ENCODE measurements at regions not wholly inside any gene's neighbourhood (a gene's known extent, or its start where the extent isn't known, plus 50 kb on each side); places are given as distances from the start of the nearest gene placed in this dataset.

- no peak for DNase-seq
- ChIA-PET POLR2A (no interaction called here), CTCF (no interaction called here)
- Mint-ChIP-seq H3K9me3 (peaks cover 15% of the 10 kb centered on the region), H3K4me3 (no peak overlapping the region), H3K4me1 (no peaks in the 10 kb centered on the region), H3K36me3 (ENCODE audit: low read depth) (no peaks in the 10 kb centered on the region), H3K27me3 (no peaks in the 10 kb centered on the region), H3K27ac (no peak overlapping the region)
These were observed 178.6 kb upstream of the GALNT17 start for GRCh38 chr7:70953331-70953741.

DNA sequence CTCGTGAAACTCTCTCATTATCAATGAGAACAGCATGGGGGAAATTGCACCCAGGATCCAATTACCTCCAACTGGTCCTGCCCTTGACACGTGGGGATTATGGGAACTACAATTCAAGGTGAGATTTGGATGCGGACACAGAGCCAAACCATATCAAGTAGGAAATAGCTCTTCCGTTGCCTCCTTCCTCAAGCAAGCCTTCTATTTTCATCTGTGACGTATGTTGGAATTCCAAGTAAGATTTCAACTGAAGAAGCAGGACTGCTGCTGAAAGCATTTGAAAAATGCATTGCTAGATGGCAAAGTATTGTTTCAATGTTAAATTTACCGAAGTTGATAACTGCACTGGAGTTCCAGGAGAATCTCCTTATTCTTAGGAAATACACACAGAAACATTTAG lies 178.1 kb upstream of the GALNT17 start:
- ChIA-PET POLR2A (no interaction called here), CTCF (no interaction called here)
- no peak overlapping the region for H3K4me3 Mint-ChIP-seq
- H3K27me3 Mint-ChIP-seq, result no peaks in the 10 kb centered on the region
- DNase-seq, result no peak
- H3K4me1 Mint-ChIP-seq, result no peaks in the 10 kb centered on the region
- H3K36me3 Mint-ChIP-seq (ENCODE audit: low read depth), result no peaks in the 10 kb centered on the region
- no peak overlapping the region for H3K27ac Mint-ChIP-seq
- H3K9me3 Mint-ChIP-seq, result peaks cover 12% of the 10 kb centered on the region

DNA sequence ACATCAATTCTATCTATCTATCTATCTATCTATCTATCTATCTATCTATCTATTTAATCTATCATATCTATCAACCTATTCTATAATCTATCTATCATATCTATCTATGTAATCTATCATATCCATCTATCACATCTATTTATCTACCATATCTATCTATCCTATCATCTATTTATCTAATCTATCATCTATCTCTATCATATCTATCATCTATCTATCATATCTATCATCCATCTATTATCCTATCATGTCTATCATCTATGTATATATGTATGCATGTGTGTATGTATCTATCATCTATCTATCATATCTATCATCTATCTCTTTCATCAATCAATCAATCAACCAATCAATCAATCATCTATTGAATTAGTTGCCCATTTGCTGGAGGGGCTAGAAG lies 159.3 kb upstream of the GALNT17 start:
- ChIA-PET POLR2A (no interaction called here), CTCF (no interaction called here)
- H3K4me3 Mint-ChIP-seq, result no peak overlapping the region
- H3K27ac Mint-ChIP-seq, result no peak overlapping the region
- no peaks in the 10 kb centered on the region for H3K36me3 Mint-ChIP-seq (ENCODE audit: low read depth)
- no peak for DNase-seq
- H3K9me3 Mint-ChIP-seq, result peaks cover 24% of the 10 kb centered on the region
- no peaks in the 10 kb centered on the region for H3K27me3 Mint-ChIP-seq
- no peaks in the 10 kb centered on the region for H3K4me1 Mint-ChIP-seq

- Mint-ChIP-seq H3K27me3 (no peaks in the 10 kb centered on the region), H3K9me3 (peaks cover 17% of the 10 kb centered on the region), H3K4me3 (no peak overlapping the region), H3K27ac (no peak overlapping the region), H3K4me1 (no peaks in the 10 kb centered on the region), H3K36me3 (ENCODE audit: low read depth) (no peaks in the 10 kb centered on the region)
- DNase-seq, result no peak
- POLR2A ChIA-PET, result no interaction called here
- CTCF ChIA-PET, result no interaction called here
These were observed 156.2 kb upstream of the GALNT17 start for GRCh38 chr7:70975754-70976153.

GRCh38 chr7:70986297-70986696 lies 145.6 kb upstream of the GALNT17 start:
- ChIA-PET POLR2A (no interaction called here), CTCF (no interaction called here)
- Mint-ChIP-seq H3K27me3 (no peaks in the 10 kb centered on the region), H3K4me3 (no peak overlapping the region), H3K36me3 (ENCODE audit: low read depth) (no peaks in the 10 kb centered on the region), H3K27ac (no peak overlapping the region), H3K9me3 (peaks cover 3% of the 10 kb centered on the region), H3K4me1 (no peaks in the 10 kb centered on the region)
- DNase-seq, result no peak

GRCh38 chr7:70994176-70994575 lies 137.8 kb upstream of the GALNT17 start:
- Mint-ChIP-seq H3K4me3 (no peak overlapping the region), H3K4me1 (no peaks in the 10 kb centered on the region), H3K9me3 (peaks cover 12% of the 10 kb centered on the region), H3K36me3 (ENCODE audit: low read depth) (no peaks in the 10 kb centered on the region), H3K27ac (no peak overlapping the region), H3K27me3 (no peaks in the 10 kb centered on the region)
- DNase-seq, result no peak
- ChIA-PET CTCF (no interaction called here), POLR2A (no interaction called here)

GRCh38 chr7:70997261-70997660 lies 134.7 kb upstream of the GALNT17 start:
- H3K36me3 Mint-ChIP-seq (ENCODE audit: low read depth), result no peaks in the 10 kb centered on the region
- peaks cover 10% of the 10 kb centered on the region for H3K9me3 Mint-ChIP-seq
- no peaks in the 10 kb centered on the region for H3K4me1 Mint-ChIP-seq
- no peak for DNase-seq
- no peak overlapping the region for H3K27ac Mint-ChIP-seq
- POLR2A ChIA-PET, result no interaction called here
- no peaks in the 10 kb centered on the region for H3K27me3 Mint-ChIP-seq
- CTCF ChIA-PET, result no interaction called here
- H3K4me3 Mint-ChIP-seq, result no peak overlapping the region

GRCh38 chr7:71005109-71005508 lies 126.8 kb upstream of the GALNT17 start:
- H3K9me3 Mint-ChIP-seq, result peaks cover 8% of the 10 kb centered on the region
- DNase-seq, result no peak
- H3K27ac Mint-ChIP-seq, result no peak overlapping the region
- H3K27me3 Mint-ChIP-seq, result no peaks in the 10 kb centered on the region
- ChIA-PET CTCF (no interaction called here), POLR2A (no interaction called here)
- no peaks in the 10 kb centered on the region for H3K4me1 Mint-ChIP-seq
- no peaks in the 10 kb centered on the region for H3K36me3 Mint-ChIP-seq (ENCODE audit: low read depth)
- no peak overlapping the region for H3K4me3 Mint-ChIP-seq

- H3K9me3 Mint-ChIP-seq, result peaks cover 12% of the 10 kb centered on the region
- H3K36me3 Mint-ChIP-seq (ENCODE audit: low read depth), result no peaks in the 10 kb centered on the region
- DNase-seq, result no peak
- H3K27ac Mint-ChIP-seq, result no peak overlapping the region
- H3K27me3 Mint-ChIP-seq, result no peaks in the 10 kb centered on the region
- CTCF ChIA-PET, result no interaction called here
- POLR2A ChIA-PET, result no interaction called here
- H3K4me1 Mint-ChIP-seq, result no peaks in the 10 kb centered on the region
- no peak overlapping the region for H3K4me3 Mint-ChIP-seq
These were observed 122.3 kb upstream of the GALNT17 start for GRCh38 chr7:71009636-71010035.

DNA sequence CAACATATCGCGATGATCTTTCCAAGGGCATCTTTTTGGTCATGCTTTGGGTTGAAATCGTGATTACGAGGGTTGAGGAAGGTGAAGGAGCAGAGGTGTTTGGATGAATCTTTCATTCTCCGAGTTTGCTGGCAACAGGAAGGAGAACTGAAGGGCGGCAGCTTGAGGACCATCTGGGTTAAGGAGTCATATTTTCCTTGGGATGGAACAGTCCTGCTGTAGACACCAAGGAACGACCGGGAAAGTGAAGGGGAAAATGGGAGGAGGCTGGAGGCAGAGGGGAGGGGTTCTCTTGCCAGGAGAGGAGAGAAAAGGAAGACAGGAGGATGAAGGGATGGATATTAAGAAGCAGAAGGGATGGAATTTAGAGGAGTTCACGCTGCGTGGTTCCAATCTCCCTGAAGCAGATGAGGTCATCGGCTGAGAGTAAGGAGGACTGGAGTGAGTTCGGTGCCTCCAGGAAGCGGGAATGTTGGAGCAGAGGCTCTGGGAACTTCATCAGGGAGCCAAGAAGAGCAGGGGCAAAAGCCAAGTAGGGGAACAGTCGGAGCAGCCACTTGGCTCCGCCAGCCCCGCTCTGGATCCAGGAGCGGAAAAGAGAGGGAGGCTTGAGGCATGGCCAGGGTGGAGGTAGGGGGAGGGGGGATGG lies 116.6 kb upstream of the GALNT17 start:
- peaks cover 15% of the 10 kb centered on the region for H3K9me3 Mint-ChIP-seq
- no peak overlapping the region for H3K4me3 Mint-ChIP-seq
- H3K4me1 Mint-ChIP-seq, result no peaks in the 10 kb centered on the region
- CTCF ChIA-PET, result no interaction called here
- DNase-seq, result no peak
- H3K36me3 Mint-ChIP-seq (ENCODE audit: low read depth), result no peaks in the 10 kb centered on the region
- no peaks in the 10 kb centered on the region for H3K27me3 Mint-ChIP-seq
- H3K27ac Mint-ChIP-seq, result no peak overlapping the region
- POLR2A ChIA-PET, result no interaction called here

DNA sequence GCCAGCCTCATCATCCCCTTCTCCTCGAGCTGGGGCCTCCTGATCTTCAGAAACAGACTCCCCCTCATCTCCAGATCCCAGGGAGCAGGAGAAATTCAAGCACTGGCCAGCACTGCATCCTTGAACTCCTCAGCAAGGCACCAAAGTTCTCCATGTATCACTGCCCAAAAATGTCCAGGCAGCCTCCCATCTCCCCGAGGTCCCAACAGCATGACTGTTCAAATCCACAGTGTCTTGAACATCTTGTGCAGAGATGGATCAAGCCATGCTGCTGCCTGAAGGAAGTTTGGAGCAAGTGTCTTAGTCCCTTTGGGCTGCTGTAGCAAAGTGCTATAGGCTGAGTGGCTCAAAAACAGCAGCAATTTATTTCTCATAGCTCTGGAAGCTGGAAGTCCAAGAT lies 115.5 kb upstream of the GALNT17 start:
- no peak overlapping the region for H3K27ac Mint-ChIP-seq
- no peak for DNase-seq
- H3K36me3 Mint-ChIP-seq (ENCODE audit: low read depth), result no peaks in the 10 kb centered on the region
- no peaks in the 10 kb centered on the region for H3K4me1 Mint-ChIP-seq
- H3K4me3 Mint-ChIP-seq, result no peak overlapping the region
- no peaks in the 10 kb centered on the region for H3K27me3 Mint-ChIP-seq
- ChIA-PET POLR2A (no interaction called here), CTCF (no interaction called here)
- H3K9me3 Mint-ChIP-seq, result peaks cover 14% of the 10 kb centered on the region

DNA sequence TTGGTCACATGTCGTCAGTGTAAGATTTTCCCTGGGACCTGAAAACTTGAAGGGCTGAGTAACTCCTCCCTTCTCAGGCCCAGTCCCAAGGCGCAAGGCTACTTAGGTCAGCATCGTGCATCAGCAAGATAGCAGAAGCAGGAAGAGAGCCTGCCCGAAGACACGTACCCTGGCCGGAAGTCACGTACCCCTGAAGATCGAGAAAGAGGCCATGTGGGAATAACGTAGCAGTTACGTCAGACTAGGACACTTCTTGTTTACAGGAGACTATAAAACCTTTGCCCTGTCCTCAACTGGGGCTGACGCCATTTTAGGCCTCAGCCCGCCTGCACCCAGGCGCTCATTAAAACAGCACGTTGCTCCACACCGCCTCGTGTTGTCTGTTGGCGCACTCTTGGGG lies 114.3 kb upstream of the GALNT17 start:
- H3K9me3 Mint-ChIP-seq, result peaks cover 16% of the 10 kb centered on the region
- POLR2A ChIA-PET, result no interaction called here
- no peaks in the 10 kb centered on the region for H3K36me3 Mint-ChIP-seq (ENCODE audit: low read depth)
- H3K27me3 Mint-ChIP-seq, result no peaks in the 10 kb centered on the region
- H3K27ac Mint-ChIP-seq, result no peak overlapping the region
- CTCF ChIA-PET, result no interaction called here
- DNase-seq, result no peak
- H3K4me1 Mint-ChIP-seq, result no peaks in the 10 kb centered on the region
- no peak overlapping the region for H3K4me3 Mint-ChIP-seq

- Mint-ChIP-seq H3K9me3 (peaks cover 18% of the 10 kb centered on the region), H3K4me3 (no peak overlapping the region), H3K27me3 (no peaks in the 10 kb centered on the region), H3K36me3 (ENCODE audit: low read depth) (no peaks in the 10 kb centered on the region), H3K27ac (no peak overlapping the region), H3K4me1 (no peaks in the 10 kb centered on the region)
- ChIA-PET CTCF (no interaction called here), POLR2A (no interaction called here)
- no peak for DNase-seq
These were observed 112.2 kb upstream of the GALNT17 start for GRCh38 chr7:71019706-71020105.

- Mint-ChIP-seq H3K27ac (no peak overlapping the region), H3K4me1 (no peaks in the 10 kb centered on the region), H3K4me3 (no peak overlapping the region), H3K9me3 (peaks cover 15% of the 10 kb centered on the region), H3K27me3 (no peaks in the 10 kb centered on the region), H3K36me3 (ENCODE audit: low read depth) (no peaks in the 10 kb centered on the region)
- no peak for DNase-seq
- ChIA-PET POLR2A (no interaction called here), CTCF (no interaction called here)
These were observed 110.8 kb upstream of the GALNT17 start for GRCh38 chr7:71021131-71021530.

DNA sequence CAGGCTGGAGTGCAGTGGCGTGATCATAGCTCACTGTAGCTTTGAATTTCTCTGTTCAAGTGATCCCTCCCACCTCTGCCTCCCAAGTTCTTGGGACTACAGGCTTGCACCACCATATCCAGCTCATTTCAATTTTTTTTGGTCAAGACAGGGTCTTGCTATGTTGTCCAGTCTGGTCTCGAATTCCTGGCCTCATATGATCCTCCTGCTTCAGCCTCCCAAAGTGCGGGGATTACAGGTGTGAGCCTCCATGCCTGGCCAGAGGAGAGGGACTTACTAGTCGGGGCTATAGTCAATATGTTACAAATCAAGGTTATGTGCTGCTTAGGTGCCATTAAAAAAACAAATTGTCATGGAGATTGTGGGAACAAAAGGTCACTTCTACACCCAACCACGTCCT lies 105.3 kb upstream of the GALNT17 start:
- H3K27me3 Mint-ChIP-seq, result no peaks in the 10 kb centered on the region
- DNase-seq, result no peak
- H3K9me3 Mint-ChIP-seq, result peaks cover 15% of the 10 kb centered on the region
- CTCF ChIA-PET, result no interaction called here
- H3K36me3 Mint-ChIP-seq (ENCODE audit: low read depth), result no peaks in the 10 kb centered on the region
- POLR2A ChIA-PET, result no interaction called here
- no peaks in the 10 kb centered on the region for H3K4me1 Mint-ChIP-seq
- no peak overlapping the region for H3K4me3 Mint-ChIP-seq
- no peak overlapping the region for H3K27ac Mint-ChIP-seq
